Lung microvascular endothelial cell (primary cell): ENCODE measurements at regions not wholly inside any gene's neighbourhood (a gene's known extent, or its start where the extent isn't known, plus 50 kb on each side); places are given as distances from the start of the nearest gene placed in this dataset.
"Not testable (repeated sequence)": the region's sequence is repeated elsewhere in the genome, so short reads cannot be mapped to it uniquely, and the experiment has no call there.

ENCODE experiments used
- DNase-seq, 2 donors: peaks; one replicate each; pipeline versions ENCODE4 v3.0.0 to v3.0.0-alpha.2; 2010; ENCODE audit warnings: low read depth in 2 of 2

DNA sequence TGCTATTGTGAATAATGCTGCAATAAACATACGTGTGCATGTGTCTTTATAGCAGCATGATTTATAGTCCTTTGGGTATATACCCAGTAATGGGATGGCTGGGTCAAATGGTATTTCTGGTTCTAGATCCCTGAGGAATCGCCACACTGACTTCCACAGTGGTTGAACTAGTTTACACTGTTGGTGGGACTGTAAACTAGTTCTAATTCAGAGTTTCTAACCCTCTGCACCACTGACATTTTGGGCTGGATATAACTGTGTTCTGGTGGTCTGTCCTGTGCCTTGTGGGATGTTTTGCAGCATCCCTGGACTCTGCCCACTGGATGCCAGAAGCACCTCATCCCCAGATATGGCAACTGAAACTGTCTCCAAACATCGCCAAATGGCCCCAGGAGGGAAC is 118.3 kb downstream of the PMAIP1 start:
- DNase-seq = not testable (repeated sequence)

DNA sequence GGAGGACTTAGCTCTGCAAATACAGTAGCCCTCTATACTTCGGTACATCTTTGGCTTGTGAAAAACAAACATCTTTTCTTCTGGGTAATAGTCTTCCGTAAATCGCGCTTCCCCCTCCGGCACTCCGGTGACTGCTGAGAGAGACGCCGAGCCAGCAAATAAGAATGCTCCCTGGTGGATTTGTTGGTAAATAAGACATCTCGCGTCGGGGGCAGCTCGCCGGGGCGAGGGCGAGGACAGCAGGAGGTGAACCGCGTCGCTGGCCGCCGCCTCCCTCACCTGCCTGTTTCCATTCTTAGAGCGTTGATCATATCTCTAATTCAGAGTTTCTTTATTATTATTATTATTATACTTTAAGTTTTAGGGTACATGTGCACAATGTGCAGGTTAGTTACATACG is 117.6 kb downstream of the PMAIP1 start:
- DNase-seq = no peak

DNA sequence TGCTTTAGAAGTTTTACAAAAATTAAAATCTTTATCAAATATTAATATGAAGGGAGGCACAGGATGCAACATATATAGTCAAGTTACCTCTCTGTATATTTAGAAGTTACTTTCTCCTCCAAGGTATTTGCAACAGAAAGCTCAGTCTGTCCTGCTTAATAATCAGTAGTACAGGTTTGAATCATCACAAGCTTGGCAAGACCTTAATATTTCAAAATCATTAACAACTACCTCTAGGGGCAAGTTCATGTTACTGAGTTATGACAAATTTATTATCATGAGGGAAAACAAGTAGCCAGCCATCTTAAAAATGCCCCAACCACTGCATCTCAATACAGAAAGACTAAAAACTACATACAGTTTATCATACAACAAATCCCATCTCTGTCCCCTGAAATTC is 116.0 kb downstream of the PMAIP1 start:
- DNase-seq = not testable (repeated sequence)

DNA sequence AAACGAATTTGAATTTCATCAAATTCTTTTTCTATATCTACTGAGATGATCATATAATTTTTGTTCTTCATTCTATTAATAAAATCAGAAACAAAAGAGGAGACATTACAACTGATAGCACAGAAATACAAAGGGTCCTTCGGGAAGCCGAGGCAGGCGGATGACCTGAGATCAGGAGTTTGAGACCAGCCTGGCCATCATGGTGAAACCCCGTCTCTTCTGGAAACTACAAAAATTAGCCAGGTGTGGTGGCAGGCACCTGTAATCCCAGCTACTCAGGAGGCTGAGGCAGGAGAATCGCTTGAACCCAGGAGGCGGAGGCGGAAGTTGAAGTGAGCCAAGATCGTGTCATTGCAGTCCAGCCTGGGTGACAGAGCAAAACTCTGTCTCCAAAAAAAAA is 113.4 kb downstream of the PMAIP1 start:
- DNase-seq = not testable (repeated sequence)

GRCh38 chr18:60010984-60011383 is 111.2 kb downstream of the PMAIP1 start:
- DNase-seq = no peak

DNA sequence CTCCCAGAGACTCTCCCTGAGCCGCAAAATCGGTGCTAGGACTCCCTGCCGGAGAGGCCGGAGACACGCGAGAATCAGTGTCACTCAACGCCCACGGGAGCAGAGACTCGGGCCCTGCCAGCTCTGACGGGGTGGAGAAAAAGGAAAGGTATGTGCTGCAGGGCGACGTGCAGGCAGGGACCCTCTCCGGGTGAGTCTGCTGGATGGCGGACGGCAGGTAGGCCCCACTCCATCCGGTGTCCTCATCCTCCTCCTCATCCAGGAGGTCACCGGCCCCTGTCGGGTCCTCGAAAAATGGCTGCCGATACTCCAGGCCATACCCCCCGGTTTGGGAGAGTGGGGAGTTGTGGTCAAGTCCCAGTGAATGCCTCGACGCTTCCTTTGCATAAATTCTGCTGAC is 110.7 kb downstream of the PMAIP1 start:
- no peak for DNase-seq

DNA sequence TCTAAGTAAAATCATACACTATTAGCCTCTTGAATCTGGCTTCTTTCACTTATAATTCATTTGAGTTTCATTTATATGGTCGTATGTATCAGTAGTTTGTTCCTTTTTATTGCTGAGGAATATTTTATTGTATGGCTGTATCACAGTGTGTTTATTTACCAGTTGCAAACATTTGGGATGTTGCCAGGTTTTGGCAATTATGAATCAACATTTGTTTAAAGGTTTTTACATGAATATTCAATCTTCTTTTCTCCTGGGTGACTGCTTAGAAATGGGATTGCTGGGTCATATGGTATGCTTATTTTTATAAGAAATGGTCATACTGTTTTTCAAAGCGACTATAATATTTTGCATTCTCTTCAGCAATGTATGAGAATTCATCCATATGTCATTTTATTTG is 107.9 kb downstream of the PMAIP1 start:
- DNase-seq = no peak

DNA sequence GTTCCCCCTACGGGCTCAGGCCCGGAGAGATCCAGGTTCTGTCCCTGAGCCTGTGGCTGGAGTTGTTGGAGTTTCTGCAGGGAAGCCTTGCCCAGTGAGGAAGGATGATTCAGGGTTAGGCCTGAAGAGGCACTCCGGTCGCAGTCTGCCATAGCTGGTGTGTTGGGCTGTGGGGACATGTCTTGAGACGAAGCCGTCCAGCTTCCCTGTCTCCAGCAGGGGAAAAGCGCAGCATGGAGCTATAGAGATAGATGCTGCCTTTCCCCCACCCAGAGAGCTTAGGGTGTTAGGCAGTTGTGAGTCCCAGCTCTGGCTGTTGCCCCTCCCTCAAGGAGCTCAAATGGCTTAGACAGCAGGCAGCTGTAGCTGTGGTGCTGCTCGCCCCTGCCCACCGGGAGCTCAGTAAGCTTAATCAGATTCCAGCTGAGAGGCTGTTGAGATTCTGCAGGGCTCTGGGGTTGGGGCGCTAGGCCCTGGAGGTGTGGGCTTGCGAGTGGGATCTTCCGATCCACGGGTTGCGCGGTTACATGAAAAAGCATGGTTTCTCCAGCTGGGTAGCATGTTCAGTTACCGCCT is 103.9 kb downstream of the PMAIP1 start:
- no peak for DNase-seq

DNA sequence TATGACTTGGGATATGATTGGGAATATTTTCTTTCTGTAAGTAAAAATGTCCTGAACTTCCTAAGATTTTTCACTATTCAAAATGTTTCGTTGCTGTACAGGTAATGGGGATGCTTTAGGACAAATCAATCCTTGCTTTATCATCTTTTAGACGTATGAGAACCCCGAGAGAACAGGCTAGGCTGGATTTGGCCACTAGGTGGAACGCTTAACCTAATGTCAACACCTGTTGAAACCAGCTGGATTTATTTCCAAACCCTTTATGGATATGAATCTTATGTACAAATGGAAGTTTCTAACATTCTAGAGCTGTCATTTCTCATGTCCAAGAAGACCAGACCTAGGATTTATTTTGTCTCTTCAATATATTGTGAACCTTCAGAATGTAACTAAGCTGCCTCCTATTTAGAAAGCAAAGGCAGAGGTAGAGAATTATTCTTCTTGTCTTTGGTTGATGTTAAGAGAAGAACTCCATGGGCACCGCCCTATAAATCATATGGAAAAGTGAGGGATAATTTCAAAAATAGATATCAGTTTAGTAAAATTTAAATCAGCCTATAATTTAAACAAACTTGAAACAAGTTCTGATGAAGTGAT is 96.7 kb downstream of the PMAIP1 start:
- peak; percentile 52 to 66 for DNase-seq

GRCh38 chr18:59994357-59994756 is 94.6 kb downstream of the PMAIP1 start:
- peak in 1 of 2 donors; percentile 32 for DNase-seq

GRCh38 chr18:59993560-59993959 is 93.8 kb downstream of the PMAIP1 start:
- no peak for DNase-seq

- no peak for DNase-seq
These were observed 90.5 kb downstream of the PMAIP1 start for GRCh38 chr18:59990121-59990823.

GRCh38 chr18:59988098-59988706 is 88.4 kb downstream of the PMAIP1 start:
- DNase-seq = peak; percentile 75 to 77

GRCh38 chr18:59987102-59987501 is 87.3 kb downstream of the PMAIP1 start:
- DNase-seq = no peak

- no peak for DNase-seq
These were observed 86.3 kb downstream of the PMAIP1 start for GRCh38 chr18:59986139-59986538.

DNA sequence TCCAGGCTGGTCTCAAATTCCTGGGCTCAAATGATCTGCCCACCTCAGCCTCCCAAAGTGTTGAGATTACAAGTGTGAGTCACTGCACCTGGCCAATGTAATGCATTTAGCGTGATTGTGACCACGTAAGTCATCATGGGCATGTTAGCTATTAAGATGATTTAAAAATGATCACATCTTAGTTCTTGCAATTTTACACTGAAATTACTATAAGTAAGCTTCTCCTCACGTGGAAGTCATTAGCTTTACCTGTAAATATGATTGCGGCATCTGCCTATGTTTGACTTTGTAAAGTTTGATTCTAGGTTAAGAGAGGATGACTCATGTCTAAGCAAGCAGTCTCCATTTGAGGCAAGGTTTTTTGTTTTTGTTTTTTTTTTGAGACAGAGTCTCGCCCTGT is 85.5 kb downstream of the PMAIP1 start:
- no peak for DNase-seq

DNA sequence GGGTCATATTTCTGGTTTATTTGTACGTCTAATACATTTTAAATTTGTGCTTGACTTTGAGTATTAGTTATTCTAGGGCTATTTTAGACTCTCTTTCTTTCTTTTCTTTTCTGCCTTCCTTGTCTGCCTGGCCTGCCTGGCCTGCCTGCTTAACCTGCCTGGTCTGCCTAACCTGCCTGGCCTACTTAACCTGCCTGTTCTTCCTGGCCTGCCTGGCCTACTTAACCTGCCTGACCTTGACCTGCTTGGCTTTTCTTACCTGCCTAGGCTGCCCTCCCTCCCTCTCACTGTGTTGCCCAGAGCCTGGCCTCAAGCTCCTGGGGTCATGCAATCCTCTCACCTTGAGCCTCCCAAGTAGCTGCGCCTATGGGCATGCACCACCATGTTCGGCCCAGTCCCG is 83.7 kb downstream of the PMAIP1 start:
- DNase-seq = no peak

- no peak for DNase-seq
These were observed 80.4 kb downstream of the PMAIP1 start for GRCh38 chr18:59980188-59980637.

- no peak for DNase-seq
These were observed 72.2 kb downstream of the PMAIP1 start for GRCh38 chr18:59971871-59972428.

- DNase-seq = not testable (repeated sequence)
These were observed 71.3 kb downstream of the PMAIP1 start for GRCh38 chr18:59971144-59971543.

- peak in 1 of 2 donors; percentile 1 for DNase-seq
These were observed 69.8 kb downstream of the PMAIP1 start for GRCh38 chr18:59969477-59970028.

GRCh38 chr18:59968583-59968982 is 68.8 kb downstream of the PMAIP1 start:
- no peak for DNase-seq
